NCI-H1105 (cell line): ENCODE measurements at regions not wholly inside any gene's neighbourhood (a gene's known extent, or its start where the extent isn't known, plus 50 kb on each side); places are given as distances from the start of the nearest gene placed in this dataset.
A peak's percentile ranks its signal among the peaks of the same experiment; 100 is the strongest.

Source experiments
- DNase-seq: peaks from one replicate; lab custom pipeline; 2025; lab: John Stamatoyannopoulos, UW

DNA sequence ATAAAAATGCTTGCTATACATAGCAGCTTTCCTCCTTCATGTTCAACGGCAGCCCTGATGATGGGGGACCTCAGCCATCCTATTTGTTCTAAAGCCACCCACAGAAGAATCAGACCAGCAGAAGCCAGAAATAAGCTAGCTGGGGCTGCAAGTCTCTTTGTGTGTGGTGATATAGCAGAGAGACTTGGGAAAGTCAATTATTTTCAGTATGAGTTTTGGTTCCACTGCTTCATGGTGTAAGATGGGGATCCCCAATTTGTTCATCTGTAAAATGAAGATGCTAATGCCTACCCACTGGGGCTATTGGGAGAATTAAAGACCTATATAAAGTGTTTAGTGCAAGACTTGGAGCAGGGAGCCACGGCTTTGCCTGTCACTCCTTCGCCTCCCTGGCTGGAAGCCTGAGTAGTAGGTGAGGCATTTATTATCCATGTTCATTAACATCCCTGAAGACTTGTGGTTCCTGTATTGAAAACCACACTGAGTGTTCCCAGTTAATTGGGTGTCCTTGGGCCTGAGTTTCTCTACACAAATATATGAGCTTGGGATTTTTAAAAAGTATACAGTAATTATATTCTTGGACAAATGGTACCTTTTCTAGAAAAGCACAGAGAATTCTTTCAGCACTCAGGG lies 210.1 kb upstream of the SLC24A2 start:
- DNase-seq, result no peak

- DNase-seq, result no peak
Observed at GRCh38 chr9:19998153-19998552, 209.3 kb upstream of the SLC24A2 start.

DNA sequence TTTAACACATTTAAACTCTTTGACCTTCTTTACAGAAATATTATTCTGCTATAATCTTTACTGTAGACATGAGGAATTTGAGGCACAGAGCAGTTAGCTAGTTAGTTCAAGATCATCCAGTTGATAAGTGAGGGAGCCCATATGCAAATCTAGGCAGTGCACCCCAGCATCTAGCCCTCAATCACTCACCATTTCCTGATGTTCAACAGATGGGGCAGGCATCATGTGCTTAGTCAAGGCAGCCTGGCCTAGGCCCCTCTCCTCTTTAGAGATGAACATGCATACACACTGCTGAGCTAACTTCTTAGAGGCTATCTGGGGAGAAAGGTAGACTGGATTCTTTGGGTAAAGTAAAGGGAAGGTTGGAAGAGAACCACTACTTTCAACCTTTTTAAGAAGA lies 206.8 kb upstream of the SLC24A2 start:
- DNase-seq, result no peak

- peak; percentile 5 for DNase-seq
Observed at GRCh38 chr9:19994296-19994695, 205.5 kb upstream of the SLC24A2 start.

DNA sequence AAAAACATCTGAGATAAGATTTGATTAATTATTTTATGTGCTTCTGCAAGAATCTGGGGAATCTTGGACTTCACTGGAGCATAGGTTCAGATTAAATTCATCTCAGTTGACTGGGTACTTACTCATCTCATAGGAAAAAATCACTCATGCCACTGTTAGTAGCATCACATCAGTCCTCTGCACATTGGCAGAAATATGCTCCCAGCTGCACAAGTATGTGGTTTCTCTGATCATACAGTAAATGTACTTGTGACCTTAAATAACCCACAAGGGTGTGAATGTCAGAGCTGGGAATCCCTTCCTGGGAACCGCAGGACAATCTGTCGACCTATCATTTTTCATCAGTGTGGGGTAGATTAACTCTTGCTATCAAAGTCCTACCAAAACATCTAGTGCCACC lies 203.7 kb upstream of the SLC24A2 start:
- DNase-seq, result no peak

DNA sequence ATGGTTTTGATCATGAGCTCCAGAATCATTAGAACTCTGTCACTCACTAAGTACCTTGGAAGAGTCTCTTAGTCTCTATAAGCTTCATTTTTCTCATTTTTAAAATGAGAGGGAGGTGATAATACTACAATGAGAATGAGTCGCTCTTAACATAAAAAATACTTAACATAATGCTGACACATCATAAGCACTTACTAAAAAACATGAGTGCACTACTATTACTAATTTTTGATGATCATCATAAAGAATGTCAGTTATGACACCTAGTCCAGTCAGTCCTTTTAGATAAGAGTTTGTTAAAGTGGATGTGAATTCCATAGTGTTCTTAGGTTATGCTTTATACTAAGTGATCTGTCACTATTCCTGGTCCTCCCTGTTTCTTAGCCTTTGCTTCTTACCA lies 200.4 kb upstream of the SLC24A2 start:
- no peak for DNase-seq

- DNase-seq, result no peak
Observed at GRCh38 chr9:19988281-19988680, 199.4 kb upstream of the SLC24A2 start.

GRCh38 chr9:19985081-19985480 lies 196.2 kb upstream of the SLC24A2 start:
- DNase-seq, result no peak

DNA sequence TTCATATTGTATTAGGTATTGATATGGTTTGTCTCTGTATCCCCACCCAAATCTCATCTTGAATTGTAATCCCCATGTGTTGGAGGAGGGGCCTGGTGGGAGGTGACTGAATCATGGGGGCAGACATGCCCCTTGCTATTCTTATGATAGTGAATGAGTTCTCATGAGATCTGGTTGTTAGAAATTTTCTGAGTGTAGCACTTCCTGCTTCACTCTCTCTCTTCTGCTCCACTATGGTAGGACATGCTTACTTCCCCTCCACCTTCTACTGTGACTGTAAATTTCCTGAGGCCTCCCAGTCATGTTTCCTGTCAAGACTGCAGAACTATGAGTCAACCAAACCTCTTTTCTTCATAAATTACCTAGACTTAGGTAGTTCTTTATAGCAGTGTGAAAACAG lies 187.4 kb upstream of the SLC24A2 start:
- DNase-seq, result no peak

- no peak for DNase-seq
Observed at GRCh38 chr9:19975499-19975898, 186.7 kb upstream of the SLC24A2 start.

DNA sequence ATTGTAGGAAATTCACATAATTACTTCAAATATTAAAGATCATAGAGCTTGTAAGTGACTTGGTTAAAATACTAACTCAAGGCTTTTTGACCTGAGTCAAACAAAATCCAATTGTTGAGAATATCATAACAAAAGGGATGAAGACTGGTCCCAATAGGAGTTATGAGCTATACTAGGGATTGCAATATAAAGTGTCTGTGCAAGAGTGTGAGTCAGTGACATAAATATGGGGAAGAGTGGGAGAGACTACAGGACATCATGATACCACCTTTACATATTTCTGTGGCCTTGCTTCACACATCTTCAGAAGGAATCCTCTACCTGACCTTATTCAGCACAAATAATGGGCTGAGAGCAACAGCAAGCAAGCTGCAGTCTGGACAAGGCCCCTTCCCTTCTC lies 180.9 kb upstream of the SLC24A2 start:
- DNase-seq, result no peak

- DNase-seq, result no peak
Observed at GRCh38 chr9:19967888-19968459, 179.1 kb upstream of the SLC24A2 start.

DNA sequence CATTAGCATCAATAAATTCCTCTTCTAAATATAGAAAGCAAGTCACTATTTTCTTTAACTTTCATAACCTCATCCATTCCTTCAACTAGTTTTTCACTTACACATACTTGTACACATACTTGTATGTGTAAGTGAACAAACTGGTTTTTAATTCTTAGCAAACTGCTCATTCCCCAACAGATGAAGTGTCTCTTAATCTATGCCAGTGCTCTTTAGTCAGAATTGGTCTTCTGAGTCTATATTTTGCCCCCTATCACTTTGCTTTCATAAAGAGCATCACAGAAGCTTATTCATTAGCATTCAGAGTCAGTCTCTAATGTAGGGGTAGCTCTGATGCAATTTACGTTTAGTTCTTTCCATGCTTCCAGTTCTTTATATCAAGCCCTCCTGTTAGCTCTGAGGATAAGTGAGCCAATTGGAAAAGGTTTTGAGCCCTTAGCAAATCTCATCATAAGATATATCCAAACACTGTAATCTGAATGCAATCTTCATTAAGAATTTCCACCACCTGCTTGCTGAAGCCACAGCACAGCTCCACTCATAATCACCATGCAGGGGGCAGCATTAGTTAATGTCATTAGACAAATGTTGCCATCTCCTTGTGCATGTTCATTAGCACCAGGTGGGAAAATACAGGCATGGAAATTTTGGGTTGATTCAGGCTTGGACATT lies 178.5 kb upstream of the SLC24A2 start:
- DNase-seq, result no peak

DNA sequence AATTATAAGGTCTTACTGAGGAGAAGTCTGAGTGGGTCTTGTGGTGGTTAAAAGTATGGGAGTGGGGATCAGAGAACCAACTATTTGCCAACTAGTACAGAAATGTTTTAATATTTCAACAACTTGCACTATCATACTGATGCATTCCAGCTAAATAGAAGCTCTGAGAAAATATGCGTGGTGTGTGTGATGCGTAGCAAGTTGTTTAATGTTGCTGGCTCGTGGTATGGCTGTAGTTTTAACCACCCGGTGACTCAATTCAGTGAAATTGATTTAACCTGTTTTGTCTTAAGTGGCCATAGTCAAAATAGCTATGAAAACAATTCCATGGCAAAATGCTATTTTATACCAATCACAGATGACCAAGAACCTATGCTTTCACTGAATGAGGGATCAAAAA lies 176.5 kb upstream of the SLC24A2 start:
- DNase-seq, result no peak

DNA sequence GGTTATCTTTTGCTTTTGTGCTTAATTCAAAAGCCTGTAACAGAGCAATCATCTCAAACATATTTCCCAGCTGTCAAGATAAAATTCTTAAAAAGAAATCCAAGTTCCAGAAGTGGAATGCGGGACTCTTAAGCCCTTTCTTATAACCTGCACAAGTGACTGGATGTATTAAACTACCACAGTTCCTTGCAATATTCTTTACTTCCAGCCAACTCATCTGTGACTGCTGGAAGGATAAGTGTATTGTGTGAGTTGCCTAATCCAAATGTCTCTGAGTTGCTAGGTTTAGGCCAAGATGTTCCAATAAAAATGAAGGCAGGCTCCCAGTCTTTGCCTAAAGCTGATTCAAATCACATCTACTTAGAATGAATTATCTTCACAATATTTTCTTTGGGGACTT lies 159.2 kb upstream of the SLC24A2 start:
- no peak for DNase-seq

DNA sequence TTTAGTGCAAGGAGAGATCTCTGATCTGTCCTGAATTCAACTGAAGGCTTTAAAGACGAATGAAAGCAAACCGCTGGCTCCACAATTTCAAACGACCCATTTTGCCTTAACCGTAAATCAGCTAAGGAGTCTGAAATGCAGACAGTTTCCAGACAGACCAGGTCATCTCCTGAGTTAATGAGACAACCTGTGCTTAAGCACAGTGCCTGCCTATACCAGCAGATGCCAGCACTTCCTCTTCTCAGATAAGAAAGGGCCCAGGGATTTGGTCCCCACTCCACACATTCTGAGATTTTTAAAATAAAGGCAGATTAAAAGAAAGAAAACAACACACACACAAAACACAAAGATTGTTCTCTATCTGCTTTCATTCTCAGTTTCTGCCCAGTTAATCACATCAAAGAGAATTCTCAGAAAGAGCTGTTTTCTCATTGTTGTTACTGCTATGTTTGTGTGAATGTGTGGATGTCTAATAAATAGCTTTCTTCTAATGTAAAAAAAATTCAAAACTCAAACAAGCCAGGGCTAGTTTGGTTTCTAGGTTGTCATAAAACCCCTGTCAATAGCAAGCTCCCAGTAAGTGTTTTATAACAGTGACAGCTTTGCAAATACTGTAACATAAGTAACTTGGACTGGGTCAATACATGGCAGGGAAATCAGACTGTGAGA lies 157.7 kb upstream of the SLC24A2 start:
- DNase-seq, result no peak

- no peak for DNase-seq
Observed at GRCh38 chr9:19941874-19942273, 153.0 kb upstream of the SLC24A2 start.

DNA sequence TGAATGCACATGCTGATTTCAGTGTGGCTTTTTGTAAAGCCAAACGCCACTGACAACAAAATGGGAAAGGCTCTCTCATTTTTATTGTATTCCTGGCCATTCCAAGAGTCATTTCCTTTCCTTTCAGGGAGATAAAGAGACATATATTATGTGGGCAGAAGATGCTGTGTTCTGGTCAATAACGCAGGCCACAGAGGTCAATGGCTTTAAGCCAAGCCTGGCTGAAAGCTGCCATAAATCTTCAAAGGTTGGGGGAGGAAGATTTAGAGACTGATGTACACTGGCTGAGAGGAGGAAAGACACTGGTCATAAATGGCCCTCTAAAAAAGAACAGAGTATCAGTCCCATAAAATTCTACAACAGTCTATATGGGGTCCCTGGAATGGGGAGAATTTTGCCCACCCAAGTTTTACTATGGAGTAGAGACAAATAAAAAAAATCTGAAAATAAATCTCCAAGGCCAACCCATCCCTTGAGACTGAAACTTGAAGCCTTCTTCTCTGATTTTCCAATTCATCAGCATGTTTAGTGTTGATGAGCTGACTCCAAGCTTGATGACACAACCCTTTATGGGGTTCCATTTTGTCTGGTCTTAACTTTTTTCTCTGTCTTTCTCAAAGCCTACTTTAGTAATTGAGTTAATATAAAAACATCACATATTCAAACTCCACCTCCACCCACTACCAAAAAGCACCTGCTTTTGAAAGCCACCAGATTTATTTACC lies 152.1 kb upstream of the SLC24A2 start:
- DNase-seq, result no peak

DNA sequence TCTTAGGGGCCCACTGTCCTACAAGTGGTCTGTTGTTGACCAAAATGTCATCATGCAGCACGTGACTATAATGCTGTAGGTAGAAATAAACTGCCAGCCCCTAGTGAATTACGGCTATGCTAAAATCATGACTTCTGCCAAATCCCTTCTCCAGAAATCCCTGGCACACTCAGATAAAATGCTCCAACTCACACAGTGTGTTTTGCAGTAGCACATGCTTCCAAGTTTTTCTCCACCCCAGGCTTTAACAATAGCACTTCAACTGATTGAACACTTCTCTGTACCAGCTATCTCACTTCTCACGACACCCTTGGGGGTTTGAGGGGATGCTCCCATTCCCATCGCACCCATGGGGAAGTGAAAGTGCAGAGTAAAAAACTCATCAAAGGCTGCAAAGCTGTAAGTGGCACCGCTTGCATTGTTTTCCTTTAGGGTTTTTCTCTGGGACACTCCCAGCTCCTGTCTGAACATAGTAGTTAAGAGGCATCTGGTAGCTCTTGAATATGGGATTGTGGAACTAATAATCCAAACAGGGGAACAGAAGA lies 151.0 kb upstream of the SLC24A2 start:
- DNase-seq, result no peak

GRCh38 chr9:19938990-19939733 lies 150.3 kb upstream of the SLC24A2 start:
- no peak for DNase-seq

DNA sequence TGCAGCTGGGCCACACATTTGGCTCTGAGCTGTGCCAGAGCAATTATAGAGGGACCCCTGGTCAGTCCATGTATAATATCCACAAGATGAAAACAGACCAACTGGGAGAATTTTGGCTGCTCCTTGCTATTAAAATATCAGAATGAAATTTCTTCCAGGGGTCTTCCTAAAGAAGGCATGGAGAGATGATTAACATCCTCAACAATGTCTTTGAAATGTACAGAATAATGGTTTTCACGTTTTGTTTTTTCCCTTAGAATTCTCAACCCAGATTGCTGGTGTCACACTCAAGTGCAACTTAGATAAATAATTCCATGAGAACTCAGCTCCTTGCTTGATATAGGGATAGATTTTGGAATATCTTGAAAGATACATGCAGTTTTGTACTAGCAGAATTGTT lies 148.3 kb upstream of the SLC24A2 start:
- DNase-seq, result no peak

GRCh38 chr9:19936598-19936997 lies 147.8 kb upstream of the SLC24A2 start:
- DNase-seq, result no peak
